HFFc6 (cell line): ENCODE measurements at regions not wholly inside any gene's neighbourhood (a gene's known extent, or its start where the extent isn't known, plus 50 kb on each side); places are given as distances from the start of the nearest gene placed in this dataset.

Experiments used
- DNase-seq: peaks from one replicate; pipeline ENCODE4 v3.0.0-alpha.2; 2018
- H3K27ac Mint-ChIP-seq: 2 replicates; pipeline ENCODE4 v1.8.0; 2020; ENCODE audit warnings: mild to moderate bottlenecking, mixed read lengths
- H3K27me3 Mint-ChIP-seq: 2 replicates; pipeline ENCODE4 v1.8.0; 2021; ENCODE audit warnings: mild to moderate bottlenecking, moderate library complexity, mixed read lengths; ENCODE audit not compliant: insufficient read depth
- H3K36me3 Mint-ChIP-seq: 2 replicates; pipeline ENCODE4 v1.8.0; 2021; ENCODE audit warnings: low read depth, mixed read lengths
- H3K4me1 Mint-ChIP-seq: 2 replicates; pipeline ENCODE4 v1.8.0; 2020; ENCODE audit warnings: low read depth, mixed read lengths
- H3K4me3 Mint-ChIP-seq: 2 replicates; pipeline ENCODE4 v1.8.0; 2020; ENCODE audit warnings: mild to moderate bottlenecking, moderate library complexity, mixed read lengths
- H3K9me3 Mint-ChIP-seq: 2 replicates; pipeline ENCODE4 v1.8.0; 2020; ENCODE audit warnings: mild to moderate bottlenecking, mixed read lengths
- CTCF ChIP-seq: fragments of 200-600 bp; sonication (generic); IDR thresholded peaks from 2 replicates; pipeline ENCODE4 v1.5.0; 2021; ENCODE audit warnings: antibody characterized with exemption, mild to moderate bottlenecking

GRCh38 chrX:125378205-125378604 is 58.5 kb downstream of the TEX13C start:
- DNase-seq = no peak
- Mint-ChIP-seq H3K4me3 (no peak overlapping the region), H3K4me1 (no peaks in the 10 kb centered on the region), H3K36me3 (no peaks in the 10 kb centered on the region), H3K9me3 (peaks cover 7% of the 10 kb centered on the region; the same call in 1 of the 2 replicates), H3K27ac (no peak overlapping the region), H3K27me3 (no peaks in the 10 kb centered on the region)
- no peak for TF ChIP-seq CTCF

GRCh38 chrX:125378770-125379169 is 59.1 kb downstream of the TEX13C start:
- Mint-ChIP-seq H3K27ac (no peak overlapping the region), H3K9me3 (peaks cover 7% of the 10 kb centered on the region; the same call in 1 of the 2 replicates), H3K36me3 (no peaks in the 10 kb centered on the region), H3K27me3 (no peaks in the 10 kb centered on the region), H3K4me3 (no peak overlapping the region), H3K4me1 (no peaks in the 10 kb centered on the region)
- DNase-seq = no peak
- no peak for TF ChIP-seq CTCF

GRCh38 chrX:125382148-125382628 is 62.5 kb downstream of the TEX13C start:
- no peak for DNase-seq
- Mint-ChIP-seq H3K27ac (no peak overlapping the region), H3K36me3 (no peaks in the 10 kb centered on the region), H3K27me3 (no peaks in the 10 kb centered on the region), H3K4me1 (no peaks in the 10 kb centered on the region), H3K9me3 (peaks cover 7% of the 10 kb centered on the region; the same call in 1 of the 2 replicates), H3K4me3 (no peak overlapping the region)
- no peak for TF ChIP-seq CTCF

- Mint-ChIP-seq H3K27ac (no peak overlapping the region), H3K27me3 (no peaks in the 10 kb centered on the region), H3K4me1 (no peaks in the 10 kb centered on the region), H3K9me3 (peaks cover 7% of the 10 kb centered on the region; the same call in 1 of the 2 replicates), H3K4me3 (no peak overlapping the region), H3K36me3 (no peaks in the 10 kb centered on the region)
- no peak for TF ChIP-seq CTCF
- DNase-seq = no peak
Observed at GRCh38 chrX:125382889-125383288, 63.2 kb downstream of the TEX13C start.

GRCh38 chrX:125384867-125385266 is 65.2 kb downstream of the TEX13C start:
- H3K9me3 Mint-ChIP-seq = peaks cover 7% of the 10 kb centered on the region; the same call in 1 of the 2 replicates
- no peak for TF ChIP-seq CTCF
- no peaks in the 10 kb centered on the region for H3K27me3 Mint-ChIP-seq
- DNase-seq = no peak
- H3K4me1 Mint-ChIP-seq = no peaks in the 10 kb centered on the region
- H3K36me3 Mint-ChIP-seq = no peaks in the 10 kb centered on the region
- no peak overlapping the region for H3K4me3 Mint-ChIP-seq
- H3K27ac Mint-ChIP-seq = no peak overlapping the region

- Mint-ChIP-seq H3K27me3 (no peaks in the 10 kb centered on the region), H3K27ac (no peak overlapping the region), H3K9me3 (no peaks in the 10 kb centered on the region), H3K36me3 (no peaks in the 10 kb centered on the region), H3K4me3 (no peak overlapping the region), H3K4me1 (no peaks in the 10 kb centered on the region)
- TF ChIP-seq CTCF = no peak
- DNase-seq = no peak
Observed at GRCh38 chrX:125387945-125388344, 68.3 kb downstream of the TEX13C start.
